SK-N-SH (cell line): ENCODE measurements at regions not wholly inside any gene's neighbourhood (a gene's known extent, or its start where the extent isn't known, plus 50 kb on each side); places are given as distances from the start of the nearest gene placed in this dataset.

Source experiments
- CTCF ChIA-PET: fragments of 300-600, 350-600 bp; formaldehyde crosslinking; extraction: SDS; loops from one replicate; lab custom pipeline; 2021; lab: Yijun Ruan, JAX
- POLR2A ChIA-PET: fragments of 350-600 bp; sonication (Branson Sonifier 250); formaldehyde crosslinking; extraction: SDS; loops from one replicate; lab custom pipeline; 2020; ENCODE audit warnings: antibody characterized with exemption, inconsistent platforms; lab: Yijun Ruan, JAX
- DNase-seq: peaks from one replicate; pipeline ENCODE4 v3.0.0; 2012
- H2AFZ ChIP-seq: fragments of 200-600 bp; sonication (generic); 2 replicates; pipeline ENCODE4 v1.8.1; 2016; ENCODE audit warnings: antibody characterized with exemption, mild to moderate bottlenecking, low read depth
- H3F3A ChIP-seq: fragments of 200-600 bp; sonication (generic); replicated peaks from 2 replicates; pipeline ENCODE3; 2016; ENCODE audit warnings: antibody characterized with exemption, mild to moderate bottlenecking; ENCODE audit not compliant: insufficient read depth
- H3K27ac ChIP-seq, 2 experiments: fragments of 200-500 bp in 1 of 2; fragments of 200-600 bp in 1 of 2; sonication (Bioruptor generic) in 1 of 2; sonication (generic), shearing (Covaris generic) in 1 of 2; 2 replicates each; pipeline versions ENCODE4 v1.5.1 to v1.6.1; 2014 to 2016; ENCODE audit warnings: low read depth in 2 of 2, inconsistent platforms in 1 of 2, low read length in 1 of 2, mild to moderate bottlenecking in 1 of 2, mixed read lengths in 1 of 2
- H3K27me3 ChIP-seq: fragments of 200-600 bp; sonication (generic), shearing (Covaris generic); 2 replicates; pipeline ENCODE4 v1.6.1; 2016; ENCODE audit warnings: mixed run types; ENCODE audit not compliant: insufficient read depth
- H3K36me3 ChIP-seq, 2 experiments: fragments of 200-500 bp in 1 of 2; fragments of 200-600 bp in 1 of 2; sonication (Bioruptor generic) in 1 of 2; sonication (generic) in 1 of 2; replicated peaks in 1 of 2; 2 replicates each; pipeline versions ENCODE3 to v1.5.1; 2014 to 2016; ENCODE audit warnings: low read length in 1 of 2, mild to moderate bottlenecking in 1 of 2; ENCODE audit not compliant: insufficient read depth in 2 of 2, control insufficient read depth in 1 of 2
- H3K4me1 ChIP-seq, 2 experiments: fragments of 200-500 bp in 1 of 2; fragments of 200-600 bp in 1 of 2; sonication (Bioruptor generic) in 1 of 2; sonication (generic), shearing (Covaris generic) in 1 of 2; 2 replicates each; pipeline versions ENCODE4 v1.5.1 to v1.6.1; 2014 to 2016; ENCODE audit warnings: low read depth in 1 of 2, low read length in 1 of 2, mixed run types in 1 of 2; ENCODE audit not compliant: insufficient read depth in 2 of 2, control insufficient read depth in 1 of 2
- H3K4me2 ChIP-seq: fragments of 200-600 bp; sonication (generic), shearing (Covaris generic); 2 replicates; pipeline ENCODE4 v1.6.1; 2017; ENCODE audit warnings: mixed run types
- H3K4me3 ChIP-seq, 2 experiments: fragments of 200-500 bp in 1 of 2; fragments of 200-600 bp in 1 of 2; sonication (Bioruptor generic) in 1 of 2; sonication (generic), shearing (Covaris generic) in 1 of 2; 2 replicates each; pipeline versions ENCODE4 v1.5.1 to v1.8.1; 2014 to 2016; ENCODE audit warnings: low read depth in 2 of 2, inconsistent platforms in 1 of 2, low read length in 1 of 2, mild to moderate bottlenecking in 1 of 2, mixed read lengths in 1 of 2, moderate library complexity in 1 of 2
- H3K79me2 ChIP-seq: fragments of 200-600 bp; sonication (generic); 2 replicates; pipeline ENCODE4 v1.8.1; 2017; ENCODE audit warnings: mild to moderate bottlenecking; ENCODE audit not compliant: insufficient read depth
- H3K9ac ChIP-seq: fragments of 200-600 bp; sonication (generic); 2 replicates; pipeline ENCODE4 v1.6.1; 2017; ENCODE audit warnings: mixed run types
- H3K9me2 ChIP-seq: fragments of 200-600 bp; sonication (generic); 2 replicates; pipeline ENCODE4 v1.6.1; 2017; ENCODE audit warnings: mixed run types
- H3K9me3 ChIP-seq: fragments of 200-600 bp; sonication (generic); 2 replicates; pipeline ENCODE4 v1.6.1; 2017; ENCODE audit warnings: mixed run types, mild to moderate bottlenecking, moderate library complexity
- H4K20me1 ChIP-seq: fragments of 200-600 bp; sonication (generic); 2 replicates; pipeline ENCODE4 v1.6.1; 2017; ENCODE audit warnings: mild to moderate bottlenecking, mixed run types; ENCODE audit not compliant: insufficient read depth
- CHD2 ChIP-seq: fragments of 150-350 bp; IDR thresholded peaks from 2 replicates; pipeline ENCODE4 v1.6.1; 2018; ENCODE audit warnings: low read length; ENCODE audit not compliant: partially characterized antibody
- CTCF ChIP-seq: fragments of 200-600 bp; sonication (generic); IDR thresholded peaks from 2 replicates; pipeline ENCODE4 v1.6.1; 2017; ENCODE audit warnings: antibody characterized with exemption, mild to moderate bottlenecking, moderate library complexity
- ELF1 ChIP-seq: IDR thresholded peaks from 2 replicates; pipeline ENCODE4 v1.4.0; 2012
- FOSL2 ChIP-seq: IDR thresholded peaks from 2 replicates; pipeline ENCODE4 v1.4.0; 2012; ENCODE audit warnings: low read depth, mild to moderate bottlenecking, moderate library complexity, borderline replicate concordance
- GATA2 ChIP-seq: sonication (generic); formaldehyde crosslinking; IDR thresholded peaks from 2 replicates; pipeline ENCODE4 v1.5.0; 2020; ENCODE audit warnings: mild to moderate bottlenecking, missing genetic modification reagents
- IRF3 ChIP-seq: fragments of 150-350 bp; IDR thresholded peaks from 2 replicates; pipeline ENCODE4 v1.6.1; 2016; ENCODE audit warnings: mild to moderate bottlenecking, low read depth, low read length
- JUND ChIP-seq: IDR thresholded peaks from 2 replicates; pipeline ENCODE4 v1.4.0; 2012
- MXI1 ChIP-seq: IDR thresholded peaks from 2 replicates; pipeline ENCODE4 v1.6.1; 2012; ENCODE audit warnings: mild to moderate bottlenecking, low read depth, low read length, improper control_type of control experiment
- POLR2AphosphoS5 ChIP-seq: IDR thresholded peaks from 2 replicates; pipeline ENCODE4 v1.6.1; 2012; ENCODE audit warnings: low read depth, low read length
- RCOR1 ChIP-seq: fragments of 150-350 bp; IDR thresholded peaks from 2 replicates; pipeline ENCODE4 v1.6.1; 2017; ENCODE audit warnings: antibody characterized with exemption, low read length
- RXRA ChIP-seq: IDR thresholded peaks from 2 replicates; pipeline ENCODE4 v1.4.0; 2012; ENCODE audit warnings: low read depth, mild to moderate bottlenecking, borderline replicate concordance
- SMC3 ChIP-seq: IDR thresholded peaks from 2 replicates; pipeline ENCODE4 v1.6.1; 2012; ENCODE audit warnings: low read depth, low read length, improper control_type of control experiment
- USF1 ChIP-seq: IDR thresholded peaks from 2 replicates; pipeline ENCODE4 v1.4.0; 2012; ENCODE audit warnings: low read depth, borderline replicate concordance
- ZBTB33 ChIP-seq: IDR thresholded peaks from 2 replicates; pipeline ENCODE4 v1.4.0; 2012; ENCODE audit warnings: low read depth, borderline replicate concordance
- WGBS: methylation state at CpG from one replicate; pipeline ENCODE4 v1.1.6; 2017; ENCODE audit warnings: low lambda C conversion rate; 5-methylcytosine and 5-hydroxymethylcytosine counted together
- TF ChIP-seq, protein P1 (sequence below): IDR thresholded peaks from 2 replicates; pipeline ENCODE4; 2012
- TF ChIP-seq, protein P2 (sequence below): IDR thresholded peaks from 2 replicates; pipeline ENCODE4 v1.6.1; 2012; ENCODE audit warnings: mild to moderate bottlenecking, low read depth, low read length, moderate library complexity

- ChIA-PET POLR2A (no interaction called here), CTCF (no interaction called here)
- WGBS: 9% methylated on average over 4 of the region's 4 CpGs
- H3K9ac ChIP-seq: no peak overlapping the region
- H3F3A ChIP-seq: no peaks in the 10 kb centered on the region
- H3K27ac ChIP-seq: no peak overlapping the region
- no peak for TF ChIP-seq USF1
- TF ChIP-seq ZBTB33: no peak
- TF ChIP-seq ELF1: no peak
- TF ChIP-seq, protein P1, sequence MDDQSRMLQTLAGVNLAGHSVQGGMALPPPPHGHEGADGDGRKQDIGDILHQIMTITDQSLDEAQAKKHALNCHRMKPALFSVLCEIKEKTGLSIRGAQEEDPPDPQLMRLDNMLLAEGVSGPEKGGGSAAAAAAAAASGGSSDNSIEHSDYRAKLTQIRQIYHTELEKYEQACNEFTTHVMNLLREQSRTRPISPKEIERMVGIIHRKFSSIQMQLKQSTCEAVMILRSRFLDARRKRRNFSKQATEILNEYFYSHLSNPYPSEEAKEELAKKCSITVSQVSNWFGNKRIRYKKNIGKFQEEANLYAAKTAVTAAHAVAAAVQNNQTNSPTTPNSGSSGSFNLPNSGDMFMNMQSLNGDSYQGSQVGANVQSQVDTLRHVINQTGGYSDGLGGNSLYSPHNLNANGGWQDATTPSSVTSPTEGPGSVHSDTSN: no peak
- no peak for TF ChIP-seq RXRA
- H3K36me3 ChIP-seq: no peaks in the 10 kb centered on the region
- H4K20me1 ChIP-seq: no peaks in the 10 kb centered on the region
- no peaks in the 10 kb centered on the region for H3K4me1 ChIP-seq
- no peak overlapping the region for H3K4me2 ChIP-seq
- H3K27me3 ChIP-seq: no peaks in the 10 kb centered on the region
- no peaks in the 10 kb centered on the region for H3K9me2 ChIP-seq
- H3K9me3 ChIP-seq: no peaks in the 10 kb centered on the region
- H3K79me2 ChIP-seq: no peaks in the 10 kb centered on the region
- no peak overlapping the region for H3K4me3 ChIP-seq
- no peak overlapping the region for H2AFZ ChIP-seq
- DNase-seq: no peak
Measured at GRCh38 chr18:37637478-37637850, 71.9 kb upstream of the CELF4 start.

GRCh38 chr18:37636831-37637477, 71.4 kb upstream of the CELF4 start:
- H3K9me3 ChIP-seq: no peaks in the 10 kb centered on the region
- no peak for DNase-seq
- H3K27me3 ChIP-seq: no peaks in the 10 kb centered on the region
- no peak overlapping the region for H3K4me2 ChIP-seq
- no peaks in the 10 kb centered on the region for H4K20me1 ChIP-seq
- H3K79me2 ChIP-seq: no peaks in the 10 kb centered on the region
- H3K27ac ChIP-seq: no peak overlapping the region
- 30% methylated on average over 8 of the region's 8 CpGs for WGBS
- CTCF ChIA-PET: no interaction called here
- POLR2A ChIA-PET: no interaction called here
- no peak overlapping the region for H2AFZ ChIP-seq
- H3K4me1 ChIP-seq: no peaks in the 10 kb centered on the region
- no peak overlapping the region for H3K9ac ChIP-seq
- no peaks in the 10 kb centered on the region for H3K36me3 ChIP-seq
- no peak overlapping the region for H3K4me3 ChIP-seq
- no peaks in the 10 kb centered on the region for H3K9me2 ChIP-seq
- H3F3A ChIP-seq: no peaks in the 10 kb centered on the region
- TF ChIP-seq SMC3 (no peak), JUND (no peak), ELF1 (no peak), MXI1 (no peak), CHD2 (no peak), FOSL2 (no peak), RCOR1 (no peak), GATA2 (CRISPR knock-in tag) (no peak), CTCF (no peak), IRF3 (no peak), POLR2AphosphoS5 (no peak)
- TF ChIP-seq, protein P2, sequence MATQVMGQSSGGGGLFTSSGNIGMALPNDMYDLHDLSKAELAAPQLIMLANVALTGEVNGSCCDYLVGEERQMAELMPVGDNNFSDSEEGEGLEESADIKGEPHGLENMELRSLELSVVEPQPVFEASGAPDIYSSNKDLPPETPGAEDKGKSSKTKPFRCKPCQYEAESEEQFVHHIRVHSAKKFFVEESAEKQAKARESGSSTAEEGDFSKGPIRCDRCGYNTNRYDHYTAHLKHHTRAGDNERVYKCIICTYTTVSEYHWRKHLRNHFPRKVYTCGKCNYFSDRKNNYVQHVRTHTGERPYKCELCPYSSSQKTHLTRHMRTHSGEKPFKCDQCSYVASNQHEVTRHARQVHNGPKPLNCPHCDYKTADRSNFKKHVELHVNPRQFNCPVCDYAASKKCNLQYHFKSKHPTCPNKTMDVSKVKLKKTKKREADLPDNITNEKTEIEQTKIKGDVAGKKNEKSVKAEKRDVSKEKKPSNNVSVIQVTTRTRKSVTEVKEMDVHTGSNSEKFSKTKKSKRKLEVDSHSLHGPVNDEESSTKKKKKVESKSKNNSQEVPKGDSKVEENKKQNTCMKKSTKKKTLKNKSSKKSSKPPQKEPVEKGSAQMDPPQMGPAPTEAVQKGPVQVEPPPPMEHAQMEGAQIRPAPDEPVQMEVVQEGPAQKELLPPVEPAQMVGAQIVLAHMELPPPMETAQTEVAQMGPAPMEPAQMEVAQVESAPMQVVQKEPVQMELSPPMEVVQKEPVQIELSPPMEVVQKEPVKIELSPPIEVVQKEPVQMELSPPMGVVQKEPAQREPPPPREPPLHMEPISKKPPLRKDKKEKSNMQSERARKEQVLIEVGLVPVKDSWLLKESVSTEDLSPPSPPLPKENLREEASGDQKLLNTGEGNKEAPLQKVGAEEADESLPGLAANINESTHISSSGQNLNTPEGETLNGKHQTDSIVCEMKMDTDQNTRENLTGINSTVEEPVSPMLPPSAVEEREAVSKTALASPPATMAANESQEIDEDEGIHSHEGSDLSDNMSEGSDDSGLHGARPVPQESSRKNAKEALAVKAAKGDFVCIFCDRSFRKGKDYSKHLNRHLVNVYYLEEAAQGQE: no peak
- TF ChIP-seq, protein P1: no peak
